Ishikawa (cell line): ENCODE measurements at regions not wholly inside any gene's neighbourhood (a gene's known extent, or its start where the extent isn't known, plus 50 kb on each side); places are given as distances from the start of the nearest gene placed in this dataset.

Experiments
- CEBPB ChIP-seq: IDR thresholded peaks from 2 replicates; pipeline ENCODE4 v1.6.1; 2012
- CREB1 ChIP-seq: IDR thresholded peaks from 2 replicates; pipeline ENCODE4 v1.6.1; 2012; ENCODE audit warnings: low read depth
- EP300 ChIP-seq: IDR thresholded peaks from 2 replicates; pipeline ENCODE4 v1.6.1; 2012; ENCODE audit warnings: borderline replicate concordance
- FOXM1 ChIP-seq: IDR thresholded peaks from 2 replicates; pipeline ENCODE4 v1.6.1; 2012; ENCODE audit warnings: low read depth, borderline replicate concordance
- NFIC ChIP-seq: IDR thresholded peaks from 2 replicates; pipeline ENCODE4 v1.6.1; 2012
- RAD21 ChIP-seq: IDR thresholded peaks from 2 replicates; pipeline ENCODE4 v1.6.1; 2012; ENCODE audit warnings: low read depth
- TAF1 ChIP-seq: IDR thresholded peaks from 2 replicates; pipeline ENCODE4 v1.6.1; 2012; ENCODE audit warnings: low read depth, mild to moderate bottlenecking
- TEAD4 ChIP-seq: IDR thresholded peaks from 2 replicates; pipeline ENCODE4 v1.6.1; 2012
- ZBTB7A ChIP-seq: IDR thresholded peaks from 2 replicates; pipeline ENCODE4 v1.6.1; 2012; ENCODE audit warnings: low read depth
- TF ChIP-seq, protein P1 (sequence below): IDR thresholded peaks from 2 replicates; pipeline ENCODE4 v1.6.1; 2012; ENCODE audit warnings: low read depth, mild to moderate bottlenecking
- TF ChIP-seq, protein P2 (sequence below): IDR thresholded peaks from 2 replicates; pipeline ENCODE4 v1.6.1; 2012
- TF ChIP-seq, protein P3 (sequence below): IDR thresholded peaks from 2 replicates; pipeline ENCODE4 v1.6.1; 2012

DNA sequence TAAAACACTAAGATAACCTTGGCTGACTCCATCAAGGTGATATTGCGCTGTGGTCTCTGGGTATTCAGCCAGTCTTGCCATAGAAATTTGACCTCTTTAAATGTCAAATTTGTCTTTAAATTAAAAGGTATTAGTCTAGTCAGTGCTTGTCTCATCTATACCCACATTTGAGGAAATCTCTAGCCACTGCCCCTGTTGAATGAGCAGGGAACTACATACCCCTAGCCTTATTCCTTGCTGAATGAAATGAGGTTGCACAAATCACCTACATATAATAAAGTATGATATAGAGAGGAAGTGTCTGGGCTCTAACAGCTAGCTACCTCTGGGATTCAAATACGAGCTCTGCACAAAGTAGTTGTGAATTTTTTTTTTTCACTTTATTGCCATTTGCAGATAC lies 256.8 kb downstream of the C12orf50 start:
- TF ChIP-seq, protein P1, sequence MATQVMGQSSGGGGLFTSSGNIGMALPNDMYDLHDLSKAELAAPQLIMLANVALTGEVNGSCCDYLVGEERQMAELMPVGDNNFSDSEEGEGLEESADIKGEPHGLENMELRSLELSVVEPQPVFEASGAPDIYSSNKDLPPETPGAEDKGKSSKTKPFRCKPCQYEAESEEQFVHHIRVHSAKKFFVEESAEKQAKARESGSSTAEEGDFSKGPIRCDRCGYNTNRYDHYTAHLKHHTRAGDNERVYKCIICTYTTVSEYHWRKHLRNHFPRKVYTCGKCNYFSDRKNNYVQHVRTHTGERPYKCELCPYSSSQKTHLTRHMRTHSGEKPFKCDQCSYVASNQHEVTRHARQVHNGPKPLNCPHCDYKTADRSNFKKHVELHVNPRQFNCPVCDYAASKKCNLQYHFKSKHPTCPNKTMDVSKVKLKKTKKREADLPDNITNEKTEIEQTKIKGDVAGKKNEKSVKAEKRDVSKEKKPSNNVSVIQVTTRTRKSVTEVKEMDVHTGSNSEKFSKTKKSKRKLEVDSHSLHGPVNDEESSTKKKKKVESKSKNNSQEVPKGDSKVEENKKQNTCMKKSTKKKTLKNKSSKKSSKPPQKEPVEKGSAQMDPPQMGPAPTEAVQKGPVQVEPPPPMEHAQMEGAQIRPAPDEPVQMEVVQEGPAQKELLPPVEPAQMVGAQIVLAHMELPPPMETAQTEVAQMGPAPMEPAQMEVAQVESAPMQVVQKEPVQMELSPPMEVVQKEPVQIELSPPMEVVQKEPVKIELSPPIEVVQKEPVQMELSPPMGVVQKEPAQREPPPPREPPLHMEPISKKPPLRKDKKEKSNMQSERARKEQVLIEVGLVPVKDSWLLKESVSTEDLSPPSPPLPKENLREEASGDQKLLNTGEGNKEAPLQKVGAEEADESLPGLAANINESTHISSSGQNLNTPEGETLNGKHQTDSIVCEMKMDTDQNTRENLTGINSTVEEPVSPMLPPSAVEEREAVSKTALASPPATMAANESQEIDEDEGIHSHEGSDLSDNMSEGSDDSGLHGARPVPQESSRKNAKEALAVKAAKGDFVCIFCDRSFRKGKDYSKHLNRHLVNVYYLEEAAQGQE: no peak
- no peak for TF ChIP-seq EP300
- TF ChIP-seq ZBTB7A: no peak
- TF ChIP-seq CEBPB: no peak
- no peak for TF ChIP-seq TEAD4
- no peak for TF ChIP-seq RAD21
- TF ChIP-seq, protein P2, sequence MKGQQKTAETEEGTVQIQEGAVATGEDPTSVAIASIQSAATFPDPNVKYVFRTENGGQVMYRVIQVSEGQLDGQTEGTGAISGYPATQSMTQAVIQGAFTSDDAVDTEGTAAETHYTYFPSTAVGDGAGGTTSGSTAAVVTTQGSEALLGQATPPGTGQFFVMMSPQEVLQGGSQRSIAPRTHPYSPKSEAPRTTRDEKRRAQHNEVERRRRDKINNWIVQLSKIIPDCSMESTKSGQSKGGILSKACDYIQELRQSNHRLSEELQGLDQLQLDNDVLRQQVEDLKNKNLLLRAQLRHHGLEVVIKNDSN: no peak
- no peak for TF ChIP-seq CREB1
- TF ChIP-seq, protein P3, sequence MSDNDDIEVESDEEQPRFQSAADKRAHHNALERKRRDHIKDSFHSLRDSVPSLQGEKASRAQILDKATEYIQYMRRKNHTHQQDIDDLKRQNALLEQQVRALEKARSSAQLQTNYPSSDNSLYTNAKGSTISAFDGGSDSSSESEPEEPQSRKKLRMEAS: no peak
- TF ChIP-seq TAF1: no peak
- TF ChIP-seq NFIC: no peak
- no peak for TF ChIP-seq FOXM1
